AG04449 (cell line): ENCODE measurements at regions not wholly inside any gene's neighbourhood (a gene's known extent, or its start where the extent isn't known, plus 50 kb on each side); places are given as distances from the start of the nearest gene placed in this dataset.
"Not testable (repeated sequence)": the region's sequence is repeated elsewhere in the genome, so short reads cannot be mapped to it uniquely, and the experiment has no call there.

Experiments used
- CTCF ChIA-PET: fragments of 350-600 bp; formaldehyde crosslinking; extraction: SDS; loops from one replicate; lab custom pipeline; 2021; ENCODE audit warnings: antibody characterized with exemption; lab: Yijun Ruan, JAX
- POLR2A ChIA-PET: fragments of 400-600, 350-600 bp; formaldehyde crosslinking; extraction: SDS; loops from one replicate; lab custom pipeline; 2020; ENCODE audit warnings: antibody characterized with exemption, inconsistent platforms; lab: Yijun Ruan, JAX
- DNase-seq: peaks from one replicate; pipeline ENCODE4 v3.0.0-alpha.2; 2010; ENCODE audit warnings: low read depth, low spot score
- H3K4me3 ChIP-seq: 2 replicates; pipeline ENCODE4 v1.5.1; 2011; ENCODE audit warnings: low read depth, mild to moderate bottlenecking, control low read depth, low read length
- CTCF ChIP-seq: IDR thresholded peaks from one replicate; pipeline ENCODE4 v1.5.1; 2011; ENCODE audit warnings: mild to moderate bottlenecking, moderate library complexity, low read length, control low read depth, inconsistent platforms; ENCODE audit not compliant: insufficient read depth; ENCODE audit errors: missing control alignments

- CTCF ChIA-PET, result no interaction called here
- no peak for DNase-seq
- POLR2A ChIA-PET, result no interaction called here
- H3K4me3 ChIP-seq, result no peak overlapping the region
- TF ChIP-seq CTCF, result no peak
Observed at GRCh38 chr12:33129500-33129899, 232.9 kb upstream of the PKP2 start.

GRCh38 chr12:33125755-33126154 lies 229.2 kb upstream of the PKP2 start:
- DNase-seq, result no peak

GRCh38 chr12:33116284-33116683 lies 219.7 kb upstream of the PKP2 start:
- CTCF ChIA-PET, result no interaction called here
- DNase-seq, result no peak
- no peak for TF ChIP-seq CTCF
- POLR2A ChIA-PET, result no interaction called here
- H3K4me3 ChIP-seq, result no peak overlapping the region

More at GRCh38 chr12:33125755-33126154, 229.2 kb upstream of the PKP2 start:
- TF ChIP-seq CTCF, result no peak
- H3K4me3 ChIP-seq, result no peak overlapping the region
- ChIA-PET POLR2A (no interaction called here), CTCF (no interaction called here)

- ChIA-PET POLR2A (no interaction called here), CTCF (no interaction called here)
- no peak for DNase-seq
- no peak for TF ChIP-seq CTCF
- H3K4me3 ChIP-seq, result no peak overlapping the region
Observed at GRCh38 chr12:33115716-33116115, 219.1 kb upstream of the PKP2 start.

GRCh38 chr12:33111850-33112249 lies 215.3 kb upstream of the PKP2 start:
- CTCF ChIA-PET, result no interaction called here

GRCh38 chr12:33107827-33108226 lies 211.2 kb upstream of the PKP2 start:
- POLR2A ChIA-PET, CTCF ChIA-PET, DNase-seq, H3K4me3 ChIP-seq: not testable (repeated sequence)

More at GRCh38 chr12:33111850-33112249, 215.3 kb upstream of the PKP2 start:
- DNase-seq, result no peak
- POLR2A ChIA-PET, result no interaction called here
- H3K4me3 ChIP-seq, result no peak overlapping the region
- TF ChIP-seq CTCF, result no peak

GRCh38 chr12:33093534-33093933 lies 197.0 kb upstream of the PKP2 start:
- TF ChIP-seq CTCF, result no peak
- DNase-seq, result no peak
- ChIA-PET POLR2A (no interaction called here), CTCF (no interaction called here)
- no peak overlapping the region for H3K4me3 ChIP-seq

GRCh38 chr12:33087876-33088275 lies 191.3 kb upstream of the PKP2 start:
- POLR2A ChIA-PET, CTCF ChIA-PET, H3K4me3 ChIP-seq, DNase-seq: not testable (repeated sequence)

- H3K4me3 ChIP-seq, CTCF ChIA-PET, POLR2A ChIA-PET, DNase-seq: not testable (repeated sequence)
Observed at GRCh38 chr12:33076401-33076800, 179.8 kb upstream of the PKP2 start.

GRCh38 chr12:33075130-33075766 lies 178.7 kb upstream of the PKP2 start:
- POLR2A ChIA-PET, DNase-seq, H3K4me3 ChIP-seq, CTCF ChIA-PET: not testable (repeated sequence)
